Endothelial cell of umbilical vein (primary cell): ENCODE measurements at regions not wholly inside any gene's neighbourhood (a gene's known extent, or its start where the extent isn't known, plus 50 kb on each side); places are given as distances from the start of the nearest gene placed in this dataset.

ENCODE experiments used
- BruUV-seq: library from RNA; stranded (reverse); fragments of 400-500 nt; replicated peaks from 2 replicates; lab custom pipeline; 2021; lab: Mats Ljungman, UMichigan
- CTCF ChIA-PET: fragments of 300-600, 350-600 bp; sonication (Branson Sonifier 250); formaldehyde crosslinking; loops from one replicate; lab custom pipeline; 2021; ENCODE audit warnings: antibody characterized with exemption, inconsistent platforms; lab: Charles Lee
- POLR2A ChIA-PET: fragments of 300-600, 350-600 bp; sonication (Branson Sonifier 250); formaldehyde crosslinking; loops from one replicate; lab custom pipeline; 2021; ENCODE audit warnings: antibody characterized with exemption, inconsistent platforms; lab: Charles Lee
- DNase-seq: peaks from one replicate; pipeline ENCODE4 v3.0.0-alpha.2; 2011; ENCODE audit warnings: low read depth, low spot score
- FAIRE-seq: peaks from 2 replicates; lab custom pipeline; 2011; peaks lifted over from hg19 to GRCh38; lab: Jason Lieb, UNC
- H2AFZ ChIP-seq: 2 replicates; pipeline ENCODE4 v1.6.0; 2012; ENCODE audit warnings: low read depth, low read length, control low read depth, inconsistent platforms
- H3K27ac ChIP-seq: 2 replicates; pipeline ENCODE4 v1.5.1; 2011; ENCODE audit warnings: low read depth, mild to moderate bottlenecking, control low read depth, low read length, moderate library complexity; ENCODE audit not compliant: insufficient read depth
- H3K27me3 ChIP-seq, 2 experiments: 2 replicates each; pipeline versions ENCODE4 v1.6.0 to v1.6.1; 2011; ENCODE audit warnings: low read length in 2 of 2, mixed read lengths in 1 of 2; ENCODE audit not compliant: control insufficient read depth in 2 of 2, insufficient read depth in 2 of 2
- H3K36me3 ChIP-seq, 2 experiments: 2 replicates in 1 of 2; 3 replicates in 1 of 2; pipeline ENCODE4 v1.5.1; 2011; ENCODE audit warnings: low read length in 2 of 2, mild to moderate bottlenecking in 1 of 2, moderate library complexity in 1 of 2; ENCODE audit not compliant: control insufficient read depth in 2 of 2, insufficient read depth in 2 of 2; ENCODE audit errors: extremely low read depth in 1 of 2
- H3K4me1 ChIP-seq: 3 replicates; pipeline ENCODE4 v1.5.1; 2011; ENCODE audit warnings: mild to moderate bottlenecking, low read length; ENCODE audit not compliant: control insufficient read depth, insufficient read depth; ENCODE audit errors: extremely low read depth
- H3K4me2 ChIP-seq: 2 replicates; pipeline ENCODE4 v1.6.1; 2011; ENCODE audit warnings: low read length, control low read depth, mixed read lengths; ENCODE audit not compliant: insufficient read depth
- H3K4me3 ChIP-seq, 3 experiments: fragments of 200-600 bp in 1 of 3; sonication (generic), shearing (Covaris generic) in 1 of 3; replicated peaks in 1 of 3; 2 replicates each; pipeline ENCODE4 v1.5.1; 2011 to 2016; ENCODE audit warnings: control low read depth in 3 of 3, low read length in 3 of 3, mild to moderate bottlenecking in 2 of 3, inconsistent platforms in 1 of 3, low read depth in 1 of 3, moderate library complexity in 1 of 3; ENCODE audit not compliant: insufficient read depth in 1 of 3
- H3K79me2 ChIP-seq: 2 replicates; pipeline ENCODE4 v1.6.0; 2012; ENCODE audit warnings: low read length, inconsistent platforms; ENCODE audit not compliant: control insufficient read depth, insufficient read depth
- H3K9ac ChIP-seq: replicated peaks from 2 replicates; pipeline ENCODE3; 2011; ENCODE audit warnings: low read length, control low read depth; ENCODE audit not compliant: insufficient read depth; ENCODE audit errors: extremely low read depth
- H3K9me1 ChIP-seq: replicated peaks from 3 replicates; pipeline ENCODE4 v1.6.0; 2011; ENCODE audit warnings: mild to moderate bottlenecking, low read length; ENCODE audit not compliant: control insufficient read depth, insufficient read depth; ENCODE audit errors: extremely low read depth
- H3K9me3 ChIP-seq: replicated peaks from 2 replicates; pipeline ENCODE4 v1.5.1; 2012; ENCODE audit warnings: low read length, inconsistent platforms; ENCODE audit not compliant: control insufficient read depth, insufficient read depth
- H4K20me1 ChIP-seq: replicated peaks from 2 replicates; pipeline ENCODE3; 2011; ENCODE audit warnings: mild to moderate bottlenecking, low read length; ENCODE audit not compliant: control insufficient read depth, insufficient read depth; ENCODE audit errors: extremely low read depth
- CTCF ChIP-seq, 2 donors: IDR thresholded peaks; 1 replicate in 1 of 2; 2 replicates in 1 of 2; pipeline ENCODE4 v1.5.1; 2011; ENCODE audit warnings: low read length in 2 of 2, mild to moderate bottlenecking in 2 of 2, moderate library complexity in 2 of 2, control low read depth in 1 of 2, inconsistent platforms in 1 of 2, low read depth in 1 of 2; ENCODE audit not compliant: insufficient read depth in 1 of 2; ENCODE audit errors: extremely low read depth in 1 of 2
- EZH2 ChIP-seq: IDR thresholded peaks from 2 replicates; pipeline ENCODE4 v1.6.1; 2012; ENCODE audit warnings: borderline replicate concordance, low read depth, mild to moderate bottlenecking, moderate library complexity, low read length, inconsistent platforms; ENCODE audit not compliant: severe bottlenecking
- FOS ChIP-seq: IDR thresholded peaks from 2 replicates; pipeline ENCODE4 v1.6.1; 2011; ENCODE audit warnings: mild to moderate bottlenecking, low read length, moderate library complexity, borderline replicate concordance; ENCODE audit not compliant: insufficient read depth
- GATA2 ChIP-seq: IDR thresholded peaks from 2 replicates; pipeline ENCODE4 v1.7.0; 2011; ENCODE audit warnings: low read depth, mild to moderate bottlenecking, moderate library complexity, mixed read lengths, low read length; ENCODE audit not compliant: insufficient read length, insufficient read depth
- JUN ChIP-seq: IDR thresholded peaks from 2 replicates; pipeline ENCODE4 v1.6.1; 2011; ENCODE audit warnings: borderline replicate concordance, low read depth; ENCODE audit not compliant: insufficient read length, insufficient read depth
- MAX ChIP-seq: IDR thresholded peaks from 2 replicates; pipeline ENCODE4 v1.6.1; 2011; ENCODE audit not compliant: insufficient read depth, insufficient read length
- MYC ChIP-seq: IDR thresholded peaks from one replicate; pipeline ENCODE4 v1.6.1; 2011; ENCODE audit warnings: mild to moderate bottlenecking, low read depth, low read length
- POLR2A ChIP-seq: IDR thresholded peaks from 2 replicates; pipeline ENCODE4 v1.6.1; 2012; ENCODE audit warnings: low read depth, mild to moderate bottlenecking, control low read depth, low read length
- POLR2AphosphoS5 ChIP-seq: IDR thresholded peaks from 2 replicates; pipeline ENCODE4 v1.6.1; 2012; ENCODE audit warnings: low read depth, mild to moderate bottlenecking, control low read depth, low read length, moderate library complexity; ENCODE audit not compliant: insufficient read depth
- dilution Hi-C: fragments of 300-500 bp; cut with MboI; formaldehyde crosslinking; loops from one replicate; pipeline ENCODE4 v1.15.0; 2019; ENCODE audit warnings: low sequenced_read_pairs; ENCODE audit not compliant: extremely low pct_ligation_motif_present
- intact Hi-C: fragments of 100-400 bp; cut with micrococcal nuclease; formaldehyde crosslinking; loops from one replicate; pipeline ENCODE4 v1.10.0; 2022

- Histone ChIP-seq H3K9me1 (no peaks in the 10 kb centered on the region), H3K9ac (no peak overlapping the region), H3K36me3 (no peaks in the 10 kb centered on the region), H4K20me1 (no peaks in the 10 kb centered on the region), H2AFZ (no peak overlapping the region), H3K4me1 (no peaks in the 10 kb centered on the region), H3K27ac (no peak overlapping the region), H3K27me3 (no peaks in the 10 kb centered on the region), H3K9me3 (no peaks in the 10 kb centered on the region), H3K79me2 (no peaks in the 10 kb centered on the region), H3K4me2 (no peak overlapping the region), H3K4me3 (no peak overlapping the region)
- dilution Hi-C loops (no loop called here), intact Hi-C loops (loop anchor here (10.0 kb wide), 1 partner anchor 94 kb away; no protein-coding TSS in a partner anchor)
- DNase-seq = no peak
- no TSS peak for BruUV-seq
- ChIA-PET POLR2A (no interaction called here), CTCF (no interaction called here)
- TF ChIP-seq FOS (no peak), MYC (no peak), POLR2AphosphoS5 (no peak), CTCF (IDR thresholded peaks at IDR 0.05; ENCODE audit: extremely low read depth in 1 of 2, insufficient read depth in 1 of 2, low read depth in 1 of 2, low read length in 2 of 2) (no peak), POLR2A (no peak), JUN (no peak), GATA2 (no peak)
- FAIRE-seq = no peak
Observed at GRCh38 chr2:65880436-65880835, 448.0 kb upstream of the SPRED2 start.

GRCh38 chr2:65878011-65878340, 445.6 kb upstream of the SPRED2 start:
- DNase-seq (no peak), FAIRE-seq (no peak)
- H4K20me1 ChIP-seq = no peaks in the 10 kb centered on the region
- H2AFZ ChIP-seq = no peak overlapping the region
- H3K79me2 ChIP-seq = no peaks in the 10 kb centered on the region
- H3K9me1 ChIP-seq = no peaks in the 10 kb centered on the region
- H3K4me2 ChIP-seq = no peak overlapping the region
- intact Hi-C loops (no loop called here), dilution Hi-C loops (no loop called here)
- TF ChIP-seq MAX (no peak), JUN (no peak), MYC (no peak), EZH2 (no peak), POLR2A (no peak), CTCF (IDR thresholded peaks at IDR 0.05; ENCODE audit: extremely low read depth in 1 of 2, insufficient read depth in 1 of 2, low read depth in 1 of 2, low read length in 2 of 2) (no peak), POLR2AphosphoS5 (no peak), GATA2 (no peak), FOS (no peak)
- CTCF ChIA-PET = no interaction called here
- H3K4me3 ChIP-seq = no peak overlapping the region
- H3K9ac ChIP-seq = no peak overlapping the region
- H3K9me3 ChIP-seq = no peaks in the 10 kb centered on the region
- H3K27me3 ChIP-seq = no peaks in the 10 kb centered on the region
- no peak overlapping the region for H3K27ac ChIP-seq
- H3K4me1 ChIP-seq = no peaks in the 10 kb centered on the region
- no TSS peak for BruUV-seq
- H3K36me3 ChIP-seq = no peaks in the 10 kb centered on the region
- POLR2A ChIA-PET = no interaction called here
